NCI-H526 treated with DMSO at 0.1 percent for 48 hours (cell line): ENCODE measurements at regions not wholly inside any gene's neighbourhood (a gene's known extent, or its start where the extent isn't known, plus 50 kb on each side); places are given as distances from the start of the nearest gene placed in this dataset.

Source experiments
- DNase-seq: peaks from one replicate; lab custom pipeline; 2025; lab: John Stamatoyannopoulos, UW

- DNase-seq = no peak
Measured at GRCh38 chr14:26995301-26995700, 397.5 kb upstream of the NOVA1 start.

GRCh38 chr14:26996246-26996645 is 398.4 kb upstream of the NOVA1 start:
- DNase-seq = no peak

- DNase-seq = no peak
Measured at GRCh38 chr14:27002179-27002578, 404.3 kb upstream of the NOVA1 start.

GRCh38 chr14:27006570-27006969 is 408.7 kb upstream of the NOVA1 start:
- DNase-seq = no peak

- DNase-seq = no peak
Measured at GRCh38 chr14:27008187-27008586, 410.4 kb upstream of the NOVA1 start.

GRCh38 chr14:27012641-27013040 is 414.8 kb upstream of the NOVA1 start:
- no peak for DNase-seq

- DNase-seq = no peak
Measured at GRCh38 chr14:27013678-27014077, 415.8 kb upstream of the NOVA1 start.

- DNase-seq = no peak
Measured at GRCh38 chr14:27015065-27015464, 417.2 kb upstream of the NOVA1 start.

GRCh38 chr14:27025648-27026047 is 427.8 kb upstream of the NOVA1 start:
- no peak for DNase-seq

- no peak for DNase-seq
Measured at GRCh38 chr14:27026097-27026496, 428.3 kb upstream of the NOVA1 start.

GRCh38 chr14:27040552-27040951 is 442.7 kb upstream of the NOVA1 start:
- no peak for DNase-seq

GRCh38 chr14:27049701-27050100 is 451.9 kb upstream of the NOVA1 start:
- no peak for DNase-seq

- DNase-seq = no peak
Measured at GRCh38 chr14:27050208-27050607, 452.4 kb upstream of the NOVA1 start.

GRCh38 chr14:27056586-27056985 is 458.8 kb upstream of the NOVA1 start:
- no peak for DNase-seq

GRCh38 chr14:27061299-27061698 is 463.5 kb upstream of the NOVA1 start:
- no peak for DNase-seq

- DNase-seq = no peak
Measured at GRCh38 chr14:27063959-27064358, 466.1 kb upstream of the NOVA1 start.

- no peak for DNase-seq
Measured at GRCh38 chr14:27065886-27066285, 468.1 kb upstream of the NOVA1 start.

GRCh38 chr14:27067961-27068360 is 470.1 kb upstream of the NOVA1 start:
- no peak for DNase-seq

- no peak for DNase-seq
Measured at GRCh38 chr14:27072589-27072988, 474.8 kb upstream of the NOVA1 start.

- no peak for DNase-seq
Measured at GRCh38 chr14:27075503-27075902, 477.7 kb upstream of the NOVA1 start.

- DNase-seq = no peak
Measured at GRCh38 chr14:27077214-27077613, 479.4 kb upstream of the NOVA1 start.

GRCh38 chr14:27077710-27078109 is 479.9 kb upstream of the NOVA1 start:
- no peak for DNase-seq

GRCh38 chr14:27078191-27078590 is 480.4 kb upstream of the NOVA1 start:
- no peak for DNase-seq

- DNase-seq = no peak
Measured at GRCh38 chr14:27079716-27080115, 481.9 kb upstream of the NOVA1 start.

- DNase-seq = no peak
Measured at GRCh38 chr14:27085500-27085899, 487.7 kb upstream of the NOVA1 start.
